Anterior cingulate cortex (tissue), 58 donors: ENCODE measurements at regions not wholly inside any gene's neighbourhood (a gene's known extent, or its start where the extent isn't known, plus 50 kb on each side); places are given as distances from the start of the nearest gene placed in this dataset.
"Not testable (repeated sequence)": the region's sequence is repeated elsewhere in the genome, so short reads cannot be mapped to it uniquely, and the experiment has no call there.

Experiments used
- DNase-seq, 58 donors: peaks; one replicate each; lab custom pipeline; 2025; lab: John Stamatoyannopoulos, UW

DNA sequence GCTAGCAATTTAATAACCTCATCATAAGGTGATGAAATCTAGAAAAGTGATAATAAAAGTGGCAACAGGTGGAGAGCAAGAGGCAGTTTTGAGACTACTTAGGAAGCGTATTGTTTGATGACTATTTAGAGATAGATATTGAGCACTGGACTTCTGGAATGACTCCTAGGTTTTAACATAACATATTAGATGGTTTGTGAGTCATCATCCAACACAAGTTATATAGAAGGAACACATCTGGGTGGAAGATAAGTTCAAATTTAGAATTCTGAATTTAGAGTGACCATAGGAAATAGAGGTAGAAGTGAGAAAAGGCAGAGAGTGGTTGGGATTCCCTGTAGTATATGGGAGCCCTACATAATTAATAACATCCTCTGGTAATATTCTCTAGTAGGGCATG lies 282.8 kb upstream of the ALCAM start:
- no peak for DNase-seq

DNA sequence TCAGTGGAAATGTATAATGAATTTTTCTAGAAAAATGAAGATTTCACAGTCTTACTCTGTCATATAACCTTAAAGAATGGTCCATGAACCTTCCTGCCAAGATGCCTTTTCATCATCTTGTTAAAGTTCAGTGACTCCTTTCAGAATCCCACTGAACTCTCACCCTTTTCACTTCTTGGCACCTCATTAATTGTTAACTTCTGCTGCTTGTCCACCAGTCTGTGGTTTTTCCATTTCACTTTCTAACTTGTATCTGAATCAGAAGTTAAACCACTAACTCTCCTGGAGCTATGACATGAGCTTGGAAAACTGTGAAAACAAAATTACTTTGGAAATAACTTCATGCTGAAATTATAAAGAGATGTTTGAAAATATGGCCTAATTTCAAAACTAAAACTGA lies 281.2 kb upstream of the ALCAM start:
- no peak for DNase-seq

GRCh38 chr3:105093371-105094252 lies 273.1 kb upstream of the ALCAM start:
- no peak for DNase-seq

GRCh38 chr3:105094588-105094987 lies 272.1 kb upstream of the ALCAM start:
- DNase-seq, result no peak

- no peak for DNase-seq
Observed at GRCh38 chr3:105096071-105096470, 270.6 kb upstream of the ALCAM start.

GRCh38 chr3:105101603-105102002 lies 265.1 kb upstream of the ALCAM start:
- DNase-seq, result no peak

GRCh38 chr3:105103139-105103538 lies 263.6 kb upstream of the ALCAM start:
- DNase-seq, result no peak

- no peak for DNase-seq
Observed at GRCh38 chr3:105108823-105109222, 257.9 kb upstream of the ALCAM start.

GRCh38 chr3:105118905-105119304 lies 247.8 kb upstream of the ALCAM start:
- no peak for DNase-seq

DNA sequence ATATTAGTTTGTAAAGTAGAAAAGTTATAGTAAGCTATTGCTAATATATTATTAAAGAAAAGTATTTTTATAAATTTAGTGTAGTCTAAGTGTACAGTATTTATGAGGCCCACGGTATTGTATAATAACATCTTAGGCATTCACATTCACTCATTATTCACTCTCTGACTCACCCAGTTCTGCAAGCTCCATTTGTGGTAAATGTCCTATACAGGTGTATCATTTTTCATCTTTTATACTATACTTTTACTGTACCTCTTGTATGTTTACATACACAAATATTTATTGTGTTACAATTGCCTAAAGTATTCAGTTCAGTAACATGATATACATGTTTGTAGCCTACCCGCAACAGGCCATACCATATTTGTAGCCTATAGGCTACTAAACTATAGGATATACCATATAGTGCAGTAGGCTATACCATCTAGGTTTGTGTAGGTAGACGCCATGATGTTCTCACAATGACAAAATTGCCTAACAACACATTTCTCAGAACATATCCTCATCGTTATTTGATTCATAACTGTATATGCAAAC lies 246.8 kb upstream of the ALCAM start:
- no peak for DNase-seq

GRCh38 chr3:105130911-105131310 lies 235.8 kb upstream of the ALCAM start:
- no peak for DNase-seq

- DNase-seq, result peak in 1 of 58 donors; percentile 19
Observed at GRCh38 chr3:105137911-105138310, 228.8 kb upstream of the ALCAM start.

GRCh38 chr3:105139881-105140560 lies 226.7 kb upstream of the ALCAM start:
- no peak for DNase-seq

DNA sequence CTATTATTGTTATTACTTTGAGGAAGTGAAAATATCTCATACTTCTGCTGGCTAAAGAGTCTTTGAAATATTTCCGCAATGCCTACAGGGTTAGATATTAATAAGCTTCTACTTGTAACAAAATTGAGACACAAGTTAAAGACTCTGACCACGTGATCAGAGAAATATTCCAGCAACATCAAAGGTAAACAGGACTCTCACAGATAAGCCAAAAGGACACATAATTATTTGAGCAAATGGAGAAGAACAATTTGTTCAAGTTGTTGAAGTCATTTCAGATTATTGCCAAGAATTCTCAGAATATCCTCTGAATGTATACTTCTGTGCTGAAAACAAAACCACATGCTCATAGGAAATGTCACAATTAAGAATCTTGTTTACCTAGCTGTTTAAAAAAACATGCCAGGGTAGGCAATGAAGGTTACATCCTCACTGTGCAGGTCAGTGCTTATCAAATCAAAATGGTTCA lies 225.8 kb upstream of the ALCAM start:
- DNase-seq, result no peak

DNA sequence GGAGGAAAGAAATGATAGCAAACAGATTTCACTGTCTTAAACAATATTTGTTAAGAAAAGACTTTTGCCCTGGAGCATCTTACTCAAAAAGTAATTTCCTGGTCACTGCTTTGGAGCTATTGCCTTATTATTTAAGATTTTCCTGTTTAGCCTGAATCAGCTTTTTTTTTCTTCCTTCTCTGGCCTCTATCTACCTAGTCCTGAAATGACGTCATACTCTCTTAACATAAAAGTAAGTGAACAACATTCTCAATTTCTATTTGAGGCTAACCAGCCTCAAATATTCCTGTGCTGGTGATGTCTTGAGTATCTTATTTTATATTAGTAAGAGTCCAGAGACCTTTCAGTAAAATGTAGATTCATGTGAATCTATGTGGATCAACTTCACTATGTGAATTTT lies 221.9 kb upstream of the ALCAM start:
- no peak for DNase-seq

DNA sequence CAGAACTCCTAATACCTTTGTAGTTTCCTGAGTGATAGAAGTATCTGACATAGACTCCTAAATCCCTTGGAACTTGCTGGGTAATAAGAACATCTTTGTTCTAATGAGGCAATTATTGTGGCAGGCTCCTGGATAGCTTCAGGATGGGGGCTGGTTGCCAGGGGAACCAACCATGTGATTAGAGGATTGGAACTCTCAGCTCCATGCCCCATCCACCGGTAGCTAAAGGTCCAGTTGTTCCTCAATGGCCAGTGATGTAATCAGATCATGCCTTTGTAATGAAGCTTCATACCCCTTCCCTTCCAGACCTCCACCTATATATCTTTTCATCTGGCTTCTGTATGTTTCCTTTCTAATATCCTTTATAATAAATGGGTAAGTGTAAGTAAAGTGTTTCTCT lies 221.2 kb upstream of the ALCAM start:
- peak in 1 of 58 donors; percentile 0 for DNase-seq

GRCh38 chr3:105149197-105149596 lies 217.5 kb upstream of the ALCAM start:
- DNase-seq, result not testable (repeated sequence)

- DNase-seq, result no peak
Observed at GRCh38 chr3:105152987-105153386, 213.7 kb upstream of the ALCAM start.

DNA sequence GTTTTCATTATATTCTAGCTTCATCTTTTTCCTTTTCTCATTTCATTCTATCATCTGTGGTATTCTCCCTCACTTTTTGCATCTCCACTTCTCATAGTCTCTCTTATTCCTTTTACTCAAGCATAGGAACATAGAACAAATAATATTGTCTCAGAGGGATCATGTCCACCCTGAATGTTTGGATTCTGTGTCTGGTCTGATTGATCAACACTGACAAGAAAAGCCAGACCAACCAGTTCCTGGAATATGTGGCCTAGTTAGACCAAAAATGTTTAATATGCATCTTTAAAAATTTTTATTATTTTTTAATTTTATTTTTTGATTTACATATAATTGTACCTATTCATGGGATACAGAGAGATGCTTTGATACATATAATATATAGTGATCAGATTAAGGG lies 212.0 kb upstream of the ALCAM start:
- no peak for DNase-seq

DNA sequence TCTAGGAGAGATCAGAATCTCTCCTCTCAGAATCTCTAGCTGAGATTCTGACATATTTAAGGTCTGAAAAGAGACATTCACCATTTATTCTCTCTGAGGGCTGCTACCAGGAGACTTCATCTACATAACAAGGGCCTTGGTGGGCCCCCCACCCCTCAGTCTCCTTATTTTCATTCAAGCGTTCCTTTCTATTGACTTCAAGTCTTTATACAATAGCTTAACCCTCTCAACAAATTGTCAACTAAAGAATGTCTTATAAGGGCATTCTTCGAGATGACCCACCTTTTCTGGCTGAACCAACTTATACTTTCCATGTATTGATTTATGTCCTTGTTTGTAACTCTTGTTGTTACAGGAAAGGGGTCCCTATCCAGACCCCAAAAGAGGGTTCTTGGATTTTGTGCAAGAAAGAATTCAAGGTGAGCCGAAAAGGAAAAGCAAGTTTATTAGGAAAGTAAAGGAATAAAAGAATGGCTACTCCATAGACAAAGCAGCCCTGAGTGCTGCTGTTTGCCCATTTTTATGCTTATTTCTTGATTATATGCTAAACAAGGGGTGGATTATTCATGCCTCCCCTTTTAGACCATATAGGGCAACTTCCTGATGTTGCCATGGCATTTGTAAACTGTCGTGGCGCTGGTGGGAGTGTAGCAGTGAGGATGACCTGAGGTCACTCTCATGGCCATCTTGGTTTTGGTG lies 209.5 kb upstream of the ALCAM start:
- DNase-seq, result no peak

DNA sequence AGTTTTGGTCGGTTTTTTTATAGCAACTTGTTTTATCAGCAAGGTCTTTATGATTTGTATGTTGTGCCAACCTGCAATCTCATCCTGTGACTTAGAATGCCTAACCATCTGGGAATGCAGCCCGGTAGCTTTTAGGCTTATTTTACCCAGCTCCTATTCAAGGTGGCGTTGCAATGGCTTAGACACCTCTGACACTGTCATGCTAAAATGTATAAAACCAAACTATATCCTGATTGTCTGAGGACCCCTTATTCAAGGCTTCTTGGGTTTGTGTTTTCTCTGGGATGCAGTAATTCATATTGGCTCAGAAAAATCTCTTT lies 209.0 kb upstream of the ALCAM start:
- no peak for DNase-seq
